HCT116 (cell line): ENCODE measurements at regions not wholly inside any gene's neighbourhood (a gene's known extent, or its start where the extent isn't known, plus 50 kb on each side); places are given as distances from the start of the nearest gene placed in this dataset.

Experiments
- ATAC-seq: fragments of 200-7000 bp; cut with Tn5 transposase; 2 replicates; pipeline ENCODE4 v1.9.1; 2020; ENCODE audit warnings: mild to moderate bottlenecking, moderate library complexity
- BruUV-seq: library from RNA; stranded (reverse); fragments of 400-500 nt; replicated peaks from 2 replicates; lab custom pipeline; 2021; lab: Mats Ljungman, UMichigan
- CTCF ChIA-PET: fragments of 300-600 bp; sonication (Branson Sonifier 250); formaldehyde crosslinking; loops from one replicate; lab custom pipeline; 2021; ENCODE audit warnings: antibody characterized with exemption; lab: Charles Lee
- POLR2A ChIA-PET: fragments of 300-600, 350-600 bp; sonication (Branson Sonifier 250); formaldehyde crosslinking; loops from one replicate; lab custom pipeline; 2021; ENCODE audit warnings: antibody characterized with exemption; lab: Charles Lee
- RAD21 ChIA-PET, 2 experiments: fragments of 300-600 bp; sonication (Branson Sonifier 250); formaldehyde crosslinking; loops; one replicate each; lab custom pipeline; 2023; ENCODE audit warnings: low total read pairs in 2 of 2; ENCODE audit not compliant: uncharacterized antibody in 2 of 2, unreplicated experiment in 2 of 2, low non-redundant PET in 1 of 2; lab: Charles Lee
- DNase-seq: peaks from one replicate; pipeline ENCODE4 v3.0.0-alpha.2; 2010; ENCODE audit warnings: low read depth, low spot score
- H2AFZ ChIP-seq: fragments of 200-600 bp; shearing (Covaris generic), sonication (generic); 2 replicates; pipeline ENCODE4 v1.6.1; 2017; ENCODE audit warnings: low read depth, mixed run types, mixed read lengths, antibody characterized with exemption, low read length; ENCODE audit not compliant: poor library complexity, severe bottlenecking
- H3K27ac ChIP-seq: 2 replicates; pipeline ENCODE4 v1.5.1; 2012; ENCODE audit warnings: low read depth, low read length
- H3K27me3 ChIP-seq: fragments of 200-600 bp; sonication (generic); 2 replicates; pipeline ENCODE4 v1.6.1; 2016; ENCODE audit warnings: mixed run types, low read length, mixed read lengths; ENCODE audit not compliant: insufficient read depth
- H3K36me3 ChIP-seq, 2 experiments: fragments of 200-500 bp in 1 of 2; fragments of 200-600 bp in 1 of 2; sonication (Bioruptor generic) in 1 of 2; sonication (generic) in 1 of 2; 2 replicates each; pipeline versions ENCODE4 v1.5.1 to v1.6.1; 2014 to 2016; ENCODE audit warnings: low read length in 2 of 2, inconsistent platforms in 1 of 2, mixed read lengths in 1 of 2, mixed run types in 1 of 2; ENCODE audit not compliant: insufficient read depth in 2 of 2, control insufficient read depth in 1 of 2
- H3K4me1 ChIP-seq, 2 experiments: fragments of 200-600 bp in 1 of 2; sonication (generic) in 1 of 2; 2 replicates each; pipeline versions ENCODE4 v1.5.1 to v1.6.1; 2012 to 2017; ENCODE audit warnings: low read length in 2 of 2, inconsistent platforms in 1 of 2, mild to moderate bottlenecking in 1 of 2, mixed read lengths in 1 of 2, mixed run types in 1 of 2, moderate library complexity in 1 of 2; ENCODE audit not compliant: insufficient read depth in 2 of 2, control insufficient read depth in 1 of 2
- H3K4me2 ChIP-seq: fragments of 200-600 bp; sonication (generic); 2 replicates; pipeline ENCODE4 v1.6.1; 2017; ENCODE audit warnings: mixed run types, low read length, mixed read lengths
- H3K4me3 ChIP-seq, 2 experiments: fragments of 200-600 bp in 1 of 2; sonication (generic) in 1 of 2; replicated peaks in 1 of 2; 2 replicates each; pipeline ENCODE4 v1.5.1; 2011 to 2016; ENCODE audit warnings: low read length in 2 of 2, control low read depth in 1 of 2, low read depth in 1 of 2, mild to moderate bottlenecking in 1 of 2, mixed read lengths in 1 of 2, mixed run types in 1 of 2
- H3K79me2 ChIP-seq: fragments of 200-600 bp; sonication (generic); 2 replicates; pipeline ENCODE4 v1.6.1; 2017; ENCODE audit warnings: mild to moderate bottlenecking, mixed run types, low read length, moderate library complexity, mixed read lengths; ENCODE audit not compliant: insufficient read depth
- H3K9ac ChIP-seq: fragments of 200-600 bp; sonication (generic); 2 replicates; pipeline ENCODE4 v1.6.1; 2016; ENCODE audit warnings: low read length, mixed read lengths
- H3K9me2 ChIP-seq: fragments of 200-600 bp; sonication (generic), shearing (Covaris generic); 2 replicates; pipeline ENCODE4 v1.6.1; 2017; ENCODE audit warnings: mixed run types, mild to moderate bottlenecking, moderate library complexity; ENCODE audit not compliant: insufficient read depth
- H3K9me3 ChIP-seq, 2 experiments: fragments of 200-500 bp in 1 of 2; fragments of 200-600 bp in 1 of 2; sonication (Bioruptor generic) in 1 of 2; sonication (generic) in 1 of 2; 2 replicates each; pipeline ENCODE4 v1.6.1; 2014 to 2017; ENCODE audit warnings: low read length in 2 of 2, mixed read lengths in 2 of 2, inconsistent platforms in 1 of 2, low read depth in 1 of 2, mild to moderate bottlenecking in 1 of 2, mixed run types in 1 of 2, moderate library complexity in 1 of 2; ENCODE audit not compliant: control insufficient read depth in 1 of 2, insufficient read depth in 1 of 2
- H4K20me1 ChIP-seq: fragments of 200-600 bp; sonication (generic), shearing (Covaris generic); 2 replicates; pipeline ENCODE4 v1.6.1; 2017; ENCODE audit warnings: mixed run types, mild to moderate bottlenecking, moderate library complexity; ENCODE audit not compliant: insufficient read depth
- CBX3 ChIP-seq: IDR thresholded peaks from 2 replicates; pipeline ENCODE4 v1.6.1; 2012; ENCODE audit warnings: low read depth
- ELF1 ChIP-seq: IDR thresholded peaks from 2 replicates; pipeline ENCODE4 v1.6.1; 2012; ENCODE audit warnings: low read depth, borderline replicate concordance
- EZH2 ChIP-seq: fragments of 200-600 bp; sonication (generic); IDR thresholded peaks from 2 replicates; pipeline ENCODE4 v1.6.1; 2017; ENCODE audit warnings: antibody characterized with exemption, mixed run types
- EZH2phosphoT487 ChIP-seq: fragments of 200-600 bp; IDR thresholded peaks from 2 replicates; pipeline ENCODE4 v1.6.1; 2018; ENCODE audit warnings: antibody characterized with exemption, borderline replicate concordance
- POLR2AphosphoS5 ChIP-seq: IDR thresholded peaks from 2 replicates; pipeline ENCODE4 v1.6.1; 2011; ENCODE audit warnings: mild to moderate bottlenecking, low read depth, low read length, moderate library complexity
- RAD21 ChIP-seq: IDR thresholded peaks from 2 replicates; pipeline ENCODE4 v1.6.1; 2012; ENCODE audit warnings: low read depth, mild to moderate bottlenecking
- SIN3A ChIP-seq: IDR thresholded peaks from 2 replicates; pipeline ENCODE4 v1.6.1; 2012; ENCODE audit warnings: low read depth
- SP1 ChIP-seq: IDR thresholded peaks from 2 replicates; pipeline ENCODE4 v1.6.1; 2012; ENCODE audit warnings: low read depth
- YY1 ChIP-seq: IDR thresholded peaks from 2 replicates; pipeline ENCODE4 v1.6.1; 2011; ENCODE audit warnings: low read length, low read depth, moderate library complexity, mild to moderate bottlenecking; ENCODE audit not compliant: insufficient replicate concordance; ENCODE audit errors: extremely low read depth
- ZFX ChIP-seq: fragments of 450-650 bp; IDR thresholded peaks from 2 replicates; pipeline ENCODE4 v1.6.1; 2017
- ZNF274 ChIP-seq: fragments of 200-500 bp; sonication (Bioruptor generic); IDR thresholded peaks from 2 replicates; pipeline ENCODE4 v1.6.1; 2014; ENCODE audit warnings: mild to moderate bottlenecking, low read depth, low read length, inconsistent platforms
- intact Hi-C: fragments of 100-400 bp; cut with micrococcal nuclease; formaldehyde crosslinking; loops from 2 replicates; pipeline ENCODE4 v1.10.0; 2022
- TF ChIP-seq, protein P1 (sequence below): IDR thresholded peaks from 2 replicates; pipeline ENCODE4 v1.6.1; 2011; ENCODE audit warnings: mild to moderate bottlenecking, low read length, moderate library complexity; ENCODE audit not compliant: insufficient replicate concordance; ENCODE audit errors: extremely low read depth
- TF ChIP-seq, protein P2 (sequence below), 3 experiments: fragments of 200-600 bp in 1 of 3; sonication (generic) in 1 of 3; IDR thresholded peaks in 2 of 3; conservative IDR thresholded peaks in 1 of 3; 2 replicates each; pipeline ENCODE4 v1.5.1; 2012 to 2017; ENCODE audit warnings: low read depth in 2 of 3, low read length in 2 of 3, antibody characterized with exemption in 1 of 3, borderline replicate concordance in 1 of 3, control low read depth in 1 of 3, mild to moderate bottlenecking in 1 of 3, mixed read lengths in 1 of 3, mixed run types in 1 of 3, moderate library complexity in 1 of 3; ENCODE audit not compliant: insufficient read depth in 1 of 3

DNA sequence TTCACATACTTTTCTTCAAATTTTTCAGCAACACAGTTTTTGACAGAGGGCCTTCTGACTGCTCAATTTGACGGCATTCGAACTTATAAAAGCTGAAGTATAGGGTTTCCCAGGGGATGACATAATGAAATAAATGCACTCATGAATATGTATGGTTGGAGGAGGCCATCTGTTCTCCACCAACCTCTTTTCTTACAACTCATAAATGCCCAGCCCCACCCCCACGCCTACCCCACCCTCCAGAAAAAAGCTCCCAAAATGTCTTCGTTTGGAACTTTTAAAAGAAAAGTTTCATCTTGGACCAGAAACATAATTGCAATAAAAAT is 211.6 kb upstream of the LRRN1 start:
- H3K4me2 ChIP-seq: no peak overlapping the region
- no peak for DNase-seq
- no peaks in the 10 kb centered on the region for H3K9me2 ChIP-seq
- H3K79me2 ChIP-seq: no peaks in the 10 kb centered on the region
- POLR2A ChIA-PET: no interaction called here
- H3K27me3 ChIP-seq: no peaks in the 10 kb centered on the region
- no peak for TF ChIP-seq RAD21
- TF ChIP-seq SIN3A: no peak
- TF ChIP-seq ZNF274: no peak
- TF ChIP-seq, protein P1, sequence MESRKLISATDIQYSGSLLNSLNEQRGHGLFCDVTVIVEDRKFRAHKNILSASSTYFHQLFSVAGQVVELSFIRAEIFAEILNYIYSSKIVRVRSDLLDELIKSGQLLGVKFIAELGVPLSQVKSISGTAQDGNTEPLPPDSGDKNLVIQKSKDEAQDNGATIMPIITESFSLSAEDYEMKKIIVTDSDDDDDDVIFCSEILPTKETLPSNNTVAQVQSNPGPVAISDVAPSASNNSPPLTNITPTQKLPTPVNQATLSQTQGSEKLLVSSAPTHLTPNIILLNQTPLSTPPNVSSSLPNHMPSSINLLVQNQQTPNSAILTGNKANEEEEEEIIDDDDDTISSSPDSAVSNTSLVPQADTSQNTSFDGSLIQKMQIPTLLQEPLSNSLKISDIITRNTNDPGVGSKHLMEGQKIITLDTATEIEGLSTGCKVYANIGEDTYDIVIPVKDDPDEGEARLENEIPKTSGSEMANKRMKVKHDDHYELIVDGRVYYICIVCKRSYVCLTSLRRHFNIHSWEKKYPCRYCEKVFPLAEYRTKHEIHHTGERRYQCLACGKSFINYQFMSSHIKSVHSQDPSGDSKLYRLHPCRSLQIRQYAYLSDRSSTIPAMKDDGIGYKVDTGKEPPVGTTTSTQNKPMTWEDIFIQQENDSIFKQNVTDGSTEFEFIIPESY: no peak
- TF ChIP-seq, protein P2, sequence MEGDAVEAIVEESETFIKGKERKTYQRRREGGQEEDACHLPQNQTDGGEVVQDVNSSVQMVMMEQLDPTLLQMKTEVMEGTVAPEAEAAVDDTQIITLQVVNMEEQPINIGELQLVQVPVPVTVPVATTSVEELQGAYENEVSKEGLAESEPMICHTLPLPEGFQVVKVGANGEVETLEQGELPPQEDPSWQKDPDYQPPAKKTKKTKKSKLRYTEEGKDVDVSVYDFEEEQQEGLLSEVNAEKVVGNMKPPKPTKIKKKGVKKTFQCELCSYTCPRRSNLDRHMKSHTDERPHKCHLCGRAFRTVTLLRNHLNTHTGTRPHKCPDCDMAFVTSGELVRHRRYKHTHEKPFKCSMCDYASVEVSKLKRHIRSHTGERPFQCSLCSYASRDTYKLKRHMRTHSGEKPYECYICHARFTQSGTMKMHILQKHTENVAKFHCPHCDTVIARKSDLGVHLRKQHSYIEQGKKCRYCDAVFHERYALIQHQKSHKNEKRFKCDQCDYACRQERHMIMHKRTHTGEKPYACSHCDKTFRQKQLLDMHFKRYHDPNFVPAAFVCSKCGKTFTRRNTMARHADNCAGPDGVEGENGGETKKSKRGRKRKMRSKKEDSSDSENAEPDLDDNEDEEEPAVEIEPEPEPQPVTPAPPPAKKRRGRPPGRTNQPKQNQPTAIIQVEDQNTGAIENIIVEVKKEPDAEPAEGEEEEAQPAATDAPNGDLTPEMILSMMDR (IDR thresholded peaks at IDR 0.05 in 2 of 3, conservative IDR thresholded peaks at IDR 0.05 in 1 of 3; ENCODE audit: borderline replicate concordance in 1 of 3, insufficient read depth in 1 of 3, low read depth in 2 of 3, low read length in 2 of 3): no peak
- no peak for TF ChIP-seq POLR2AphosphoS5
- no peak for TF ChIP-seq ZFX
- TF ChIP-seq EZH2phosphoT487: no peak
- no peak for TF ChIP-seq EZH2
- no peak for TF ChIP-seq CBX3
- TF ChIP-seq SP1: no peak
- no peak for TF ChIP-seq YY1
- no peak for TF ChIP-seq ELF1
- TF ChIP-seq, all 23 proteins: peak for 0
- intact Hi-C loops: no loop called here
- BruUV-seq: no TSS peak
- Histone ChIP-seq H3K9me3 (peaks cover 0 to 26% of the 10 kb centered on the region in 2 experiments; a peak in 2 of 4 replicates), H3K27ac (no peak overlapping the region), H3K9ac (no peak overlapping the region), H2AFZ (no peak overlapping the region), H3K36me3 (no peaks in the 10 kb centered on the region), H4K20me1 (no peaks in the 10 kb centered on the region), H3K4me1 (no peaks in the 10 kb centered on the region), H3K4me3 (no peak overlapping the region)
- ATAC-seq: no peak
- CTCF ChIA-PET: no interaction called here
- RAD21 ChIA-PET: no interaction called here
